Stimulated activated CD4-positive, alpha-beta T cell treated with anti-CD3 and anti-CD28 coated beads, Interleukin-4, amount 100 ng/mL, for 48 hours (primary cell): ENCODE measurements at regions not wholly inside any gene's neighbourhood (a gene's known extent, or its start where the extent isn't known, plus 50 kb on each side); places are given as distances from the start of the nearest gene placed in this dataset.

ENCODE experiments used
- DNase-seq, 2 donors: peaks; one replicate each; pipeline ENCODE4 v3.0.0-alpha.2; 2020; ENCODE audit warnings: low read depth in 2 of 2

GRCh38 chr5:174589011-174589410 lies 135.4 kb upstream of the MSX2 start:
- no peak for DNase-seq

- DNase-seq: no peak
Measured at GRCh38 chr5:174589599-174589998, 134.8 kb upstream of the MSX2 start.

- DNase-seq: no peak
Measured at GRCh38 chr5:174590820-174591219, 133.6 kb upstream of the MSX2 start.

GRCh38 chr5:174596429-174596828 lies 128.0 kb upstream of the MSX2 start:
- DNase-seq: no peak

- no peak for DNase-seq
Measured at GRCh38 chr5:174599992-174600391, 124.4 kb upstream of the MSX2 start.

GRCh38 chr5:174601946-174602345 lies 122.4 kb upstream of the MSX2 start:
- DNase-seq: no peak

- no peak for DNase-seq
Measured at GRCh38 chr5:174606153-174606552, 118.2 kb upstream of the MSX2 start.

GRCh38 chr5:174606646-174607045 lies 117.7 kb upstream of the MSX2 start:
- DNase-seq: no peak

- DNase-seq: no peak
Measured at GRCh38 chr5:174607205-174607604, 117.2 kb upstream of the MSX2 start.

- DNase-seq: no peak
Measured at GRCh38 chr5:174607916-174608315, 116.5 kb upstream of the MSX2 start.

- no peak for DNase-seq
Measured at GRCh38 chr5:174608631-174609097, 115.7 kb upstream of the MSX2 start.

- DNase-seq: no peak
Measured at GRCh38 chr5:174609116-174609515, 115.3 kb upstream of the MSX2 start.

- DNase-seq: no peak
Measured at GRCh38 chr5:174610968-174611367, 113.4 kb upstream of the MSX2 start.

GRCh38 chr5:174612686-174613085 lies 111.7 kb upstream of the MSX2 start:
- DNase-seq: no peak

GRCh38 chr5:174614500-174615135 lies 109.8 kb upstream of the MSX2 start:
- no peak for DNase-seq

GRCh38 chr5:174616036-174616435 lies 108.3 kb upstream of the MSX2 start:
- no peak for DNase-seq

- no peak for DNase-seq
Measured at GRCh38 chr5:174617285-174617684, 107.1 kb upstream of the MSX2 start.

- DNase-seq: no peak
Measured at GRCh38 chr5:174617910-174618309, 106.5 kb upstream of the MSX2 start.

- DNase-seq: no peak
Measured at GRCh38 chr5:174618589-174618988, 105.8 kb upstream of the MSX2 start.

- DNase-seq: no peak
Measured at GRCh38 chr5:174622067-174622466, 102.3 kb upstream of the MSX2 start.

GRCh38 chr5:174623018-174623417 lies 101.4 kb upstream of the MSX2 start:
- DNase-seq: no peak

- no peak for DNase-seq
Measured at GRCh38 chr5:174623433-174624019, 100.9 kb upstream of the MSX2 start.

- DNase-seq: no peak
Measured at GRCh38 chr5:174624733-174625522, 99.5 kb upstream of the MSX2 start.
